ENCODE measurements at regions not wholly inside any gene's neighbourhood (a gene's known extent, or its start where the extent isn't known, plus 50 kb on each side); places are given as distances from the start of the nearest gene placed in this dataset.

GRCh38 chr5:121304838-121305237 is 546.8 kb upstream of the FTMT start:
- Histone ChIP-seq H3K36me3 (no peaks in the 10 kb centered on the region), H3K9me3 (no peaks in the 10 kb centered on the region), H3K4me1 (no peaks in the 10 kb centered on the region), H3K27me3 (no peaks in the 10 kb centered on the region), H3K4me3 (no peak overlapping the region), H3K27ac (no peak overlapping the region)
- TF ChIP-seq EP300 (IDR thresholded peaks at IDR 0.05) (no peak), CTCF (IDR thresholded peaks at IDR 0.05) (no peak), POLR2AphosphoS5 (IDR thresholded peaks at IDR 0.05) (no peak), POLR2A (IDR thresholded peaks at IDR 0.05) (no peak)
- 94 to 98% methylated on average over 1 of the region's 1 CpG for WGBS, 2 donors
- no peak for DNase-seq
- intact Hi-C loops (cut with DNase I) = no loop called here

GRCh38 chr5:121313886-121314285 is 537.8 kb upstream of the FTMT start:
- no peaks in the 10 kb centered on the region for H3K27me3 ChIP-seq
- TF ChIP-seq POLR2A (IDR thresholded peaks at IDR 0.05) (no peak), EP300 (IDR thresholded peaks at IDR 0.05) (no peak), POLR2AphosphoS5 (IDR thresholded peaks at IDR 0.05) (no peak), CTCF (IDR thresholded peaks at IDR 0.05) (no peak)
- no peaks in the 10 kb centered on the region for H3K9me3 ChIP-seq
- intact Hi-C loops (cut with DNase I) = no loop called here
- H3K36me3 ChIP-seq = no peaks in the 10 kb centered on the region
- H3K4me3 ChIP-seq = no peak overlapping the region
- no peaks in the 10 kb centered on the region for H3K4me1 ChIP-seq
- 86 to 92% methylated on average over 1 of the region's 1 CpG for WGBS, 2 donors
- no peak overlapping the region for H3K27ac ChIP-seq
- no peak for DNase-seq

- Histone ChIP-seq H3K9me3 (no peaks in the 10 kb centered on the region), H3K27ac (no peak overlapping the region), H3K36me3 (no peaks in the 10 kb centered on the region), H3K4me1 (no peaks in the 10 kb centered on the region), H3K4me3 (no peak overlapping the region), H3K27me3 (no peaks in the 10 kb centered on the region)
- intact Hi-C loops (cut with DNase I) = no loop called here
- WGBS, 2 donors = 42 to 56% methylated on average over 1 of the region's 1 CpG
- TF ChIP-seq CTCF (IDR thresholded peaks at IDR 0.05) = no peak
- TF ChIP-seq POLR2A (IDR thresholded peaks at IDR 0.05) = no peak
- TF ChIP-seq EP300 (IDR thresholded peaks at IDR 0.05) = no peak
- no peak for TF ChIP-seq POLR2AphosphoS5 (IDR thresholded peaks at IDR 0.05)
- no peak for DNase-seq
Measured at GRCh38 chr5:121315786-121316185, 535.9 kb upstream of the FTMT start.

GRCh38 chr5:121319292-121319691 is 532.4 kb upstream of the FTMT start:
- no peak for DNase-seq
- Histone ChIP-seq H3K36me3 (no peaks in the 10 kb centered on the region), H3K9me3 (no peaks in the 10 kb centered on the region), H3K27me3 (no peaks in the 10 kb centered on the region), H3K4me1 (no peaks in the 10 kb centered on the region), H3K27ac (no peak overlapping the region), H3K4me3 (no peak overlapping the region)
- intact Hi-C loops (cut with DNase I) = no loop called here
- 91 to 98% methylated on average over 1 of the region's 1 CpG for WGBS, 2 donors
- TF ChIP-seq POLR2AphosphoS5 (IDR thresholded peaks at IDR 0.05) (no peak), CTCF (IDR thresholded peaks at IDR 0.05) (no peak), POLR2A (IDR thresholded peaks at IDR 0.05) (no peak), EP300 (IDR thresholded peaks at IDR 0.05) (no peak)

- no peaks in the 10 kb centered on the region for H3K27me3 ChIP-seq
- no peak for DNase-seq
- H3K36me3 ChIP-seq = no peaks in the 10 kb centered on the region
- TF ChIP-seq EP300 (IDR thresholded peaks at IDR 0.05) = no peak
- no peak for TF ChIP-seq CTCF (IDR thresholded peaks at IDR 0.05)
- TF ChIP-seq POLR2A (IDR thresholded peaks at IDR 0.05) = no peak
- TF ChIP-seq POLR2AphosphoS5 (IDR thresholded peaks at IDR 0.05) = no peak
- intact Hi-C loops (cut with DNase I) = no loop called here
- H3K4me3 ChIP-seq = no peak overlapping the region
- H3K27ac ChIP-seq = no peak overlapping the region
- no peaks in the 10 kb centered on the region for H3K4me1 ChIP-seq
- no peaks in the 10 kb centered on the region for H3K9me3 ChIP-seq
Measured at GRCh38 chr5:121325930-121326329, 525.8 kb upstream of the FTMT start.

Measured in sigmoid colon (tissue), 6 donors.